22Rv1 (cell line): ENCODE measurements at regions not wholly inside any gene's neighbourhood (a gene's known extent, or its start where the extent isn't known, plus 50 kb on each side); places are given as distances from the start of the nearest gene placed in this dataset.

Experiments
- CTCF ChIP-seq: fragments of 450-650 bp; IDR thresholded peaks from 2 replicates; pipeline ENCODE4 v1.5.1; 2017; ENCODE audit warnings: mild to moderate bottlenecking
- ZFX ChIP-seq: fragments of 450-650 bp; IDR thresholded peaks from 2 replicates; pipeline ENCODE4 v1.6.1; 2017; ENCODE audit warnings: antibody characterized with exemption, borderline replicate concordance

- TF ChIP-seq CTCF, result no peak
- no peak for TF ChIP-seq ZFX
Observed at GRCh38 chr4:65868096-65868824, 198.0 kb upstream of the EPHA5 start.
